T-helper 1 cell treated with Interleukin-12 subunit alpha and Interleukin-12 subunit beta and Interleukin-4 antibody, amounts not matched to agents 30 μg/mL and 1 μg/mL, for 36 hours (primary cell): ENCODE measurements at regions not wholly inside any gene's neighbourhood (a gene's known extent, or its start where the extent isn't known, plus 50 kb on each side); places are given as distances from the start of the nearest gene placed in this dataset.
"Not testable (repeated sequence)": the region's sequence is repeated elsewhere in the genome, so short reads cannot be mapped to it uniquely, and the experiment has no call there.

Experiments used
- H3K27ac Mint-ChIP-seq: one replicate; pipeline ENCODE4 v1.8.0; 2021; ENCODE audit warnings: mild to moderate bottlenecking, mixed read lengths
- H3K27me3 Mint-ChIP-seq: one replicate; pipeline ENCODE4 v1.8.0; 2021; ENCODE audit warnings: low read depth, mixed read lengths
- H3K36me3 Mint-ChIP-seq: one replicate; pipeline ENCODE4 v1.8.0; 2021; ENCODE audit warnings: low read depth, mixed read lengths
- H3K4me1 Mint-ChIP-seq: one replicate; pipeline ENCODE4 v1.8.0; 2021; ENCODE audit warnings: low read depth, mixed read lengths
- H3K4me3 Mint-ChIP-seq: one replicate; pipeline ENCODE4 v1.8.0; 2021; ENCODE audit warnings: mild to moderate bottlenecking, moderate library complexity, mixed read lengths
- H3K9me3 Mint-ChIP-seq: one replicate; pipeline ENCODE4 v1.8.0; 2021; ENCODE audit warnings: mixed read lengths

GRCh38 chr22:27106985-27107384 is 449.6 kb downstream of the MIAT start:
- no peaks in the 10 kb centered on the region for H3K4me1 Mint-ChIP-seq
- peaks cover 13% of the 10 kb centered on the region for H3K9me3 Mint-ChIP-seq
- H3K27me3 Mint-ChIP-seq = peaks cover 11% of the 10 kb centered on the region
- H3K27ac Mint-ChIP-seq = no peak overlapping the region
- H3K4me3 Mint-ChIP-seq = no peak overlapping the region
- no peaks in the 10 kb centered on the region for H3K36me3 Mint-ChIP-seq

GRCh38 chr22:27107386-27107785 is 450.0 kb downstream of the MIAT start:
- H3K36me3 Mint-ChIP-seq = no peaks in the 10 kb centered on the region
- H3K4me3 Mint-ChIP-seq = no peak overlapping the region
- peaks cover 13% of the 10 kb centered on the region for H3K9me3 Mint-ChIP-seq
- no peak overlapping the region for H3K27ac Mint-ChIP-seq
- peaks cover 10% of the 10 kb centered on the region for H3K27me3 Mint-ChIP-seq
- no peaks in the 10 kb centered on the region for H3K4me1 Mint-ChIP-seq

GRCh38 chr22:27107824-27108223 is 450.4 kb downstream of the MIAT start:
- H3K4me1 Mint-ChIP-seq = no peaks in the 10 kb centered on the region
- no peaks in the 10 kb centered on the region for H3K36me3 Mint-ChIP-seq
- peaks cover 13% of the 10 kb centered on the region for H3K9me3 Mint-ChIP-seq
- H3K27me3 Mint-ChIP-seq = peaks cover 6% of the 10 kb centered on the region
- no peak overlapping the region for H3K27ac Mint-ChIP-seq
- no peak overlapping the region for H3K4me3 Mint-ChIP-seq

- Mint-ChIP-seq H3K9me3 (peaks cover 13% of the 10 kb centered on the region), H3K4me1 (no peaks in the 10 kb centered on the region), H3K36me3 (no peaks in the 10 kb centered on the region), H3K4me3 (no peak overlapping the region), H3K27me3 (peaks cover 3% of the 10 kb centered on the region), H3K27ac (no peak overlapping the region)
These were observed 451.2 kb downstream of the MIAT start for GRCh38 chr22:27108425-27109114.

GRCh38 chr22:27109406-27109805 is 452.0 kb downstream of the MIAT start:
- not testable (repeated sequence) for H3K36me3 Mint-ChIP-seq, H3K4me3 Mint-ChIP-seq, H3K4me1 Mint-ChIP-seq, H3K27me3 Mint-ChIP-seq, H3K27ac Mint-ChIP-seq
- H3K9me3 Mint-ChIP-seq = peaks cover 13% of the 10 kb centered on the region

GRCh38 chr22:27110665-27111451 is 453.5 kb downstream of the MIAT start:
- Mint-ChIP-seq H3K27ac (no peak overlapping the region), H3K36me3 (no peaks in the 10 kb centered on the region), H3K4me1 (no peaks in the 10 kb centered on the region), H3K4me3 (no peak overlapping the region), H3K27me3 (no peaks in the 10 kb centered on the region), H3K9me3 (peaks cover 13% of the 10 kb centered on the region)

- Mint-ChIP-seq H3K4me3 (no peak overlapping the region), H3K9me3 (peaks cover 13% of the 10 kb centered on the region), H3K27me3 (no peaks in the 10 kb centered on the region), H3K36me3 (no peaks in the 10 kb centered on the region), H3K27ac (no peak overlapping the region), H3K4me1 (no peaks in the 10 kb centered on the region)
These were observed 454.6 kb downstream of the MIAT start for GRCh38 chr22:27111796-27112672.

- Mint-ChIP-seq H3K36me3 (no peaks in the 10 kb centered on the region), H3K4me3 (no peak overlapping the region), H3K4me1 (no peaks in the 10 kb centered on the region), H3K9me3 (peaks cover 13% of the 10 kb centered on the region), H3K27ac (no peak overlapping the region), H3K27me3 (no peaks in the 10 kb centered on the region)
These were observed 455.8 kb downstream of the MIAT start for GRCh38 chr22:27113211-27113635.

GRCh38 chr22:27113641-27114040 is 456.3 kb downstream of the MIAT start:
- Mint-ChIP-seq H3K27ac (no peak overlapping the region), H3K4me3 (no peak overlapping the region), H3K9me3 (peaks cover 10% of the 10 kb centered on the region)

GRCh38 chr22:27114186-27114585 is 456.8 kb downstream of the MIAT start:
- no peak overlapping the region for H3K27ac Mint-ChIP-seq
- H3K4me3 Mint-ChIP-seq = no peak overlapping the region
- no peaks in the 10 kb centered on the region for H3K36me3 Mint-ChIP-seq
- peaks cover 8% of the 10 kb centered on the region for H3K9me3 Mint-ChIP-seq
- H3K4me1 Mint-ChIP-seq = no peaks in the 10 kb centered on the region
- H3K27me3 Mint-ChIP-seq = peaks cover 3% of the 10 kb centered on the region

More at GRCh38 chr22:27113641-27114040, 456.3 kb downstream of the MIAT start:
- no peaks in the 10 kb centered on the region for H3K36me3 Mint-ChIP-seq
- H3K27me3 Mint-ChIP-seq = no peaks in the 10 kb centered on the region
- no peaks in the 10 kb centered on the region for H3K4me1 Mint-ChIP-seq

- no peak overlapping the region for H3K4me3 Mint-ChIP-seq
- no peaks in the 10 kb centered on the region for H3K4me1 Mint-ChIP-seq
- H3K9me3 Mint-ChIP-seq = no peaks in the 10 kb centered on the region
These were observed 458.0 kb downstream of the MIAT start for GRCh38 chr22:27115410-27115809.

GRCh38 chr22:27115816-27116256 is 458.4 kb downstream of the MIAT start:
- H3K36me3 Mint-ChIP-seq = no peaks in the 10 kb centered on the region
- H3K4me1 Mint-ChIP-seq = no peaks in the 10 kb centered on the region
- no peak overlapping the region for H3K4me3 Mint-ChIP-seq
- no peaks in the 10 kb centered on the region for H3K9me3 Mint-ChIP-seq
- peaks cover 3% of the 10 kb centered on the region for H3K27me3 Mint-ChIP-seq
- H3K27ac Mint-ChIP-seq = no peak overlapping the region

More at GRCh38 chr22:27115410-27115809, 458.0 kb downstream of the MIAT start:
- H3K27me3 Mint-ChIP-seq = peaks cover 3% of the 10 kb centered on the region
- H3K27ac Mint-ChIP-seq = no peak overlapping the region
- no peaks in the 10 kb centered on the region for H3K36me3 Mint-ChIP-seq

- Mint-ChIP-seq H3K4me3 (no peak overlapping the region), H3K27ac (no peak overlapping the region), H3K27me3 (peaks cover 3% of the 10 kb centered on the region), H3K36me3 (no peaks in the 10 kb centered on the region), H3K4me1 (no peaks in the 10 kb centered on the region), H3K9me3 (no peaks in the 10 kb centered on the region)
These were observed 459.1 kb downstream of the MIAT start for GRCh38 chr22:27116312-27117086.

- H3K4me1 Mint-ChIP-seq = no peaks in the 10 kb centered on the region
- no peak overlapping the region for H3K27ac Mint-ChIP-seq
- no peaks in the 10 kb centered on the region for H3K36me3 Mint-ChIP-seq
- peaks cover 12% of the 10 kb centered on the region for H3K27me3 Mint-ChIP-seq
- H3K9me3 Mint-ChIP-seq = no peaks in the 10 kb centered on the region
- H3K4me3 Mint-ChIP-seq = no peak overlapping the region
These were observed 462.6 kb downstream of the MIAT start for GRCh38 chr22:27120036-27120435.
